Hepatic stellate cell (primary cell): ENCODE measurements at regions not wholly inside any gene's neighbourhood (a gene's known extent, or its start where the extent isn't known, plus 50 kb on each side); places are given as distances from the start of the nearest gene placed in this dataset.

Experiments
- DNase-seq: peaks from one replicate; pipeline ENCODE4 v3.0.0; 2011; ENCODE audit warnings: low spot score

GRCh38 chr4:189032606-189033338 is 893.5 kb downstream of the TRIML1 start:
- no peak for DNase-seq

GRCh38 chr4:189033801-189034347 is 894.6 kb downstream of the TRIML1 start:
- DNase-seq: no peak

GRCh38 chr4:189035091-189035490 is 895.9 kb downstream of the TRIML1 start:
- DNase-seq: no peak

GRCh38 chr4:189035654-189036053 is 896.4 kb downstream of the TRIML1 start:
- DNase-seq: no peak

- DNase-seq: no peak
These were observed 897.7 kb downstream of the TRIML1 start for GRCh38 chr4:189036906-189037305.

- no peak for DNase-seq
These were observed 894.0 kb upstream of the FRG1 start for GRCh38 chr4:189046642-189047041.

- DNase-seq: no peak
These were observed 892.6 kb upstream of the FRG1 start for GRCh38 chr4:189048119-189048518.

GRCh38 chr4:189049682-189050081 is 891.0 kb upstream of the FRG1 start:
- DNase-seq: no peak

- DNase-seq: no peak
These were observed 890.0 kb upstream of the FRG1 start for GRCh38 chr4:189050643-189051042.

GRCh38 chr4:189053621-189054020 is 887.1 kb upstream of the FRG1 start:
- DNase-seq: no peak

- no peak for DNase-seq
These were observed 880.6 kb upstream of the FRG1 start for GRCh38 chr4:189060104-189060503.

- no peak for DNase-seq
These were observed 878.4 kb upstream of the FRG1 start for GRCh38 chr4:189062047-189062820.

GRCh38 chr4:189069772-189070171 is 870.9 kb upstream of the FRG1 start:
- DNase-seq: no peak

- DNase-seq: no peak
These were observed 869.4 kb upstream of the FRG1 start for GRCh38 chr4:189071241-189071640.

- DNase-seq: no peak
These were observed 866.9 kb upstream of the FRG1 start for GRCh38 chr4:189073739-189074138.

- no peak for DNase-seq
These were observed 858.8 kb upstream of the FRG1 start for GRCh38 chr4:189081826-189082225.

- no peak for DNase-seq
These were observed 856.9 kb upstream of the FRG1 start for GRCh38 chr4:189083769-189084168.

- DNase-seq: no peak
These were observed 856.0 kb upstream of the FRG1 start for GRCh38 chr4:189084671-189085070.

GRCh38 chr4:189087971-189088370 is 852.7 kb upstream of the FRG1 start:
- no peak for DNase-seq

- no peak for DNase-seq
These were observed 851.9 kb upstream of the FRG1 start for GRCh38 chr4:189088780-189089179.

GRCh38 chr4:189090174-189090814 is 850.4 kb upstream of the FRG1 start:
- DNase-seq: peak; percentile 6

- no peak for DNase-seq
These were observed 848.1 kb upstream of the FRG1 start for GRCh38 chr4:189092581-189092980.

GRCh38 chr4:189096108-189096507 is 844.6 kb upstream of the FRG1 start:
- DNase-seq: no peak
